NAMALWA (cell line): ENCODE measurements at regions not wholly inside any gene's neighbourhood (a gene's known extent, or its start where the extent isn't known, plus 50 kb on each side); places are given as distances from the start of the nearest gene placed in this dataset.

Experiments
- DNase-seq: peaks from one replicate; pipeline ENCODE4 v3.0.0-alpha.2; 2015; ENCODE audit warnings: low spot score

DNA sequence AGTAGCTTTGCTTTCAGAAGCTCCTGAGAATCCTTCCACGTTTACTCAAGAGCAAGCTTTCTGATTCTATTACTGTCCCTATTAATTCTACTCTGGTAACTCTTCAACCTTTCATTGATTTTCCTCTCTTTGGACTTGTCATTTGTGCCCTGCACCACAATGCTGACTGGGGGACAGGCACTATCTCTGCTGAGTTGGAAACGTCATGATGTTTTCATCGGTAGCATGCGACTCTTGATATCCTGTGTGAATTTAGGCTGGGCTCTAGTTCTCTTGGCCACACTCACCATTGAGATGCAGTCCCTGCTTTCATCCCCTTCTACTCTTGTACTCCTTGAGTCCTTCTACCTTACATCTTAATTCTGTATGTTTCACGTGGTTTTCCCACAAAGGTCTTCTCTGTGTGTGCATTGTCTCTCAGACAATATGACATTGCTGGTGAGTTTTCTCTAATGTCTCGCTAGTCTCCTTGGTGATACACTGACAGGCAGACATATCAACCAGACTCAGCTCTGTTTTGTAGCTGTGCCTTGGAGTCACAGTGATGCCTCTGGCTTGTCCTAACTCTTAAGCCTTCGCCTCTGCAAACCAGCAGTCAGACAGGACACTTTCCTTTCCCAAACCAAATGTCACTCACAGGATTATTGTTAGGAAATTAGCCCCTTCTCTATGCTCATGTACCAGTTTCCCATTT, 223.6 kb upstream of the ADGRL2 start:
- DNase-seq = no peak

- DNase-seq = no peak
These were observed 226.3 kb upstream of the ADGRL2 start for GRCh38 chr1:81574408-81574807.

DNA sequence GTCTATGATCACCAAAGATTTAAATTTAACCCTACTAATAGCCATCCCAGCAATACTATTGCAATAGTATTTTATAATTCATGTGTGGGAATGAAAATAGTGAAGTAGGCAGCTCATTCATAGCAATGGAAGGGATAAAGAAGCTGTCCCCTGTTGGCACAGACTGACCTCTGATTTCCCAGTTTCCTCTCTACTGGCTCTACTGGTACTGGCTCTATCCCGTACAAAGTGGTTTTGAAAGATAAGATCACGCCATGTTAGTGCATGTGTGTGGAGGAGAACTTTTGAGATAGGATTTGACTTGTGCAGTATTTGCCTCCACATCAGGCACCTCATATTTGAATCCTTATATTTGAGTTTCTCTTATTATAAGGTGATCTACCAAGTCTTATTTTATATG, 227.3 kb upstream of the ADGRL2 start:
- DNase-seq = no peak

GRCh38 chr1:81571946-81572345, 228.8 kb upstream of the ADGRL2 start:
- DNase-seq = no peak

- no peak for DNase-seq
These were observed 231.0 kb upstream of the ADGRL2 start for GRCh38 chr1:81569761-81570160.

- no peak for DNase-seq
These were observed 237.1 kb upstream of the ADGRL2 start for GRCh38 chr1:81563632-81564031.

- DNase-seq = no peak
These were observed 237.8 kb upstream of the ADGRL2 start for GRCh38 chr1:81562934-81563333.

DNA sequence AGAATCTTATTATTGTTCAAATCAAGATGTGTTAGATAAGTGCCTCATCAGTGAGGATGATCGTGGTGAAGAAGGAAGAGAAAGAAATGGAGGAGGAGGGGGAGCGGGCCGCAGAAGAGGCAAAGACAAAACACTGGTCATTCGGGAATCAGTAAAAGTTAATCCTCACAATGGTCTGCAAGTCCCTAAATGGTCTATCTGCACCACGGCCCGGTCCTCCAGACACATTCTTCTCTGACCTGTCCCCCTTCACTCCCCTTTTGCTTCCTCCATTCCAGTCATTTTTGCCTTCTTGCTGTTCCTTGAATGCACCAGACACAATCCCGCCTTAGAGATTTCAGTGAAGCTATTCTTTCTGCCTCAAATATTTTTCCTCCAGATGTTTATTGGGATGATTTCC, 240.1 kb upstream of the ADGRL2 start:
- no peak for DNase-seq

DNA sequence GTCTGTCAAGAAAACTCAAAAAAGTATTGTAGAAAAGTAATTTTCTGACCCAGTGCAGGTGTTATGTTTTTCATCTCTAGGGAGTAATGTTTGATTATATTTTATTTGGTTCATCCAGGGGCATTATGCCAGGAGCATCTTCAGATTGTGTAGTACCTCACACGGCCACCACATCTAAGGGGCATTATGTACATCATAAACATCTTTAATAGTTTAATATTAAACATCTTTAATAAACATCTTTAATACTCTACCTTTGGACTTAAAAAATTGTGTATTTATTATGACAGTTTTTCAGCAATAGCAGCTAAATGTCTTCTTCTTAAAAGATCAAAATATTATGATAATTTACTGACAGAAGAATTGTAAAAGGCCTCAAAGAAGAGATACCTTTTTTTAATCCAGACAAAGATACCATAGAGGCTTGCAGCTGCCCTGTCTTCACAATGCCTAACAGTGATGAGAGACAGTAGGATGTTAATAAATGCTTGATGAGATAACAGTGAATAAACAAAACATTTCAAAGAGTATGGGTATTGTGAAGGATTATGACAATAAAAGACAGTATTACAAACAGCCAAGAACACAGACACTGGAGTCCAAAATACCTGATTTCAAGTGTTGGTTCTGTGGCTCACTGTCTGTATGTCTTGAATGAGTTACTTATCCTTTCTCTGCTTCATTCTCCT, 240.9 kb upstream of the ADGRL2 start:
- peak; percentile 28 for DNase-seq

GRCh38 chr1:81558291-81559076, 242.2 kb upstream of the ADGRL2 start:
- no peak for DNase-seq

DNA sequence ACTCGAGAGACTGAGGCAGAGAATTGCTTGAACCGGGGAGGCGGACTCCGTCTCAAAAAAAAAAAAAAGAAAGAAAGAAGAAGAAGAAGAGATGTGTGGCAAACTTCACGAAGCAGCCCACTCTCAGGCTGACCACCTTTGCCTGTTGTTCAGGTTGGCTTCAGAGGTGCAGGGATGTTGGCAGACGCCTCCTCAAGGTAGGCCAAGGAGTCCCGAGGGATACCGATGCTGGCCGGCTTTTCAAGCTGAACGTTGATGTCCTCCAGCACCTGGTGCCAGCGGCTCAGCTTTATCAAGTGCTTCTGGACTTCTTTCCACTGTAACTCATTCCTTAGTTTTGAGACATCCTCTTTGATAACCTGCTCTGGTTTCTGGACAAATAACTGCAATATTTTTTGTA, 243.8 kb upstream of the ADGRL2 start:
- no peak for DNase-seq

DNA sequence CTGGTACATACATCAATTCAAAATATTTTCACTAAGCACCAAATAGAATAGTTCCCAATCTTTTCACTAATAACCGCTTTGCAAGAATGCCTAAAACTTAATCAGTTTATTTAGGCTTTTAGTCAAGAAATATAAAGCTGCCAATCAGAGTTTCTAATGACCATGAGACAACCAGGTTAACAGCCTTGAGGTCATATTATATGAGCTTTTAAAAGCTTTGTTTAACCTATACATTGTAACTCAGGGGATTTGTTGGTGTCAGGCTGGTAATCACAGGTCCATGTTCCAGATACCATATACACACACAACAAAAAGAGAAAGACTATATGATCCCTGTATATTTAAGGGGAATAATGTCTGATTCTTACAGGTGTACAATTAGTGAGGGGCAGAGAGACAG, 246.2 kb upstream of the ADGRL2 start:
- no peak for DNase-seq

DNA sequence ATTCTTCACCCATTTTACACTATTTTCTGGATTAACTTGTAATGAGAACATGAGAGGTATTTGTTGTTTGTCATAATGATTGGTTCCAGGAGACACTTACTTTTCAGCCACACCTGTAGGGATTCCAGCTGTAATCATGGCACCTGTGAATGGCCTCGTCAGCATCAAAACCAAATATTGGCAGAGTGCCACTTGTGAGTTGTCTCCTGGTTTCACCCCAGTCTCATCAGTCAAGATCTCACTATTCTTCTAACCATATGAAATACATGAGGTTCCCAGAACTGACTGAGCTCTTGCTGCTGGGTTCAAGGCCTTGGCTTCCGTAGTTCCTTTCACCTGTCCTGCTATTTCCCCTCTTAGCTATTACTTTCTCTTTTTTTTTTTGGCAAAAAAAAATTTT, 246.6 kb upstream of the ADGRL2 start:
- no peak for DNase-seq

DNA sequence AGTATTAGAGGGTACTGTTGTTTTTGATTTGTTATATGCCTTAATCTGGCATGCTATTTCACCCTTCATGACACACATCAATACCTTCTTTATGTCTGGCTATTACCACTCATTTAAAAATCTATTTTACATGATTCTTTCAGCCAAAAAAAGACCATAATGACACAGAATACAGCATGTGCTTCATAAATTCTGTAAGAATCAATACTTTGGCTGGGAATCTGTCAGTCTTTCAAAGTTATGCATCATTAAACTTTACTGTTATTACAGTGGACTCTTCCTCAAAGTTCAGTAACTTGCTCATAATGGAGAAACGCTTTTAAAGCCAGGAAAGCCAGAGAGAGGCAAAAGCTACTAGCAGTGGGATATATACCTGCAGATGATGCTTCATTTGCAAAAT, 247.2 kb upstream of the ADGRL2 start:
- no peak for DNase-seq

DNA sequence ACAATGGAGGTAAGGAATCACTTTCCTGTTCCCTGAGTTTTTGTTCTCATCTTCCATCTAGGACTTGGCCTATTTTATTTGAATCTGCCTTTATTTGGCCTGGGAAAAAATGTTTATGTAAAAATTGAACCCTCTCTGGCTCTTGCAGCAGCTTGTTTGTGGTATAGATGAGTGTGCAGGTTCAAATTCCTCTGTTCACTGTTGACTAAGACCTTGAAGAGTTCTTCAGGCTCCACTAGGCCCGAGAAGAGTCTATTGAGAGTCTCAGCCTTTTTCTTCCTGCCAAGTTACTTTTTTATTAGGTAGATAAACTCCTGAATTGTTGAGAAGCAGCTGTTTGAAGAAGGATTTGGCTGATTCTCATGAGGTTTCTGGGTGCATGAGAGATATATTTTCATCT, 248.8 kb upstream of the ADGRL2 start:
- no peak for DNase-seq

GRCh38 chr1:81550753-81551152, 250.0 kb upstream of the ADGRL2 start:
- no peak for DNase-seq

DNA sequence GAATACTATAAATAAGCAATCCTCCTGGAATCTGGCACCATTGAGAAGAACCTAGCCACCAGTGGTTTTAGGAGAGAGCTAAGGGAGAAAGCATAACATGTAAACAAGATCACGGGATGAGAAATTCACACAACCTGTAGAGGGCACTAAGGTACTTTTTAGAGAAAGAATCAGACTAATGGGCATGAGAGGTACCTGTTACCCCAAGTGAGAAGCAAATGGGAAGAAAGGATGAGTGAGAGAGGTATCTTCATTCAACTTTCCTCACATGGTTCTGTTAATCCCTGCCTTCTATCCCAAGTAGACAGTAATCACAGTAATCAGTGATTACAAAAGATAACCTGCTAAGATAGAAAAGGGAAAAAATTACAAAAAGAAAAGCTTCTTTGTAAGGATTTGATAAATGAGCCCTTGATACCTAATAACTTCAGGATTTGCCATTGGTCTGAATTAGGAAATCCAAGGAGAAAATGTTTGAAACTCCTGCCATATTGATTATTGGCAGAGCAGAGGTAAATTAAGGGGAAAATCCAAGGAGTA, 251.1 kb upstream of the ADGRL2 start:
- DNase-seq = peak; percentile 74

DNA sequence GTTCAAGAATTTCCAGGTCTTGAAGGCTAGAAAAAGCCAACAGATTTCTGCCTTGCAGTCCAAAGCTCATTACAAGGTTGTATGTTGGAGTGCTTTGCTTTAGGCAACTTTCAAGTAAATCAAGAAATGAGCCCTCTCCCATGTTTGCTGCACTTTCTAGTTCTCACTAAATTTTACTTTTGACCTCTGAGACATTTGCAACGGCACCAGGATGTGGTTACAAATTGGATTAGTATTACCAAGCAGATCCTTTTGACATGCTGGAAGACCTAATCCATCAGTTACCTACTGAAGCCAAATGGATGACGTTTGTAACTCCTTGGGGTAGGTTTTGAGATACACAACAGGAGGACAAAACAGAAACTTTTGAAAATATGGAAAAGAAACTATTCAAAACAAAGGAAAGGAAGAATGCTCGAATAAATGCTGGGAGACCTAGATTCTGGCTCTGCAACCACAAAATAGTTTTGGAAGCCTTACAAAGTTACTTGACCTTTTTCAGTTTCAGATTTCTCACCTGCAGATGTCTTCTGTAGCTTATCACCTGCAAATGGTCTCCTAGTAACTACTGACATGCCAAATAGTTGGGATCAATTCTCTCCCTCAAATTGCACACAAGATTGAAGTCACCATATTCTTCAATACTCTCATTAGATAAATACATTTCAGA, 251.7 kb upstream of the ADGRL2 start:
- DNase-seq = peak; percentile 9

- DNase-seq = no peak
These were observed 252.8 kb upstream of the ADGRL2 start for GRCh38 chr1:81547912-81548303.

GRCh38 chr1:81547261-81547911, 253.3 kb upstream of the ADGRL2 start:
- no peak for DNase-seq

DNA sequence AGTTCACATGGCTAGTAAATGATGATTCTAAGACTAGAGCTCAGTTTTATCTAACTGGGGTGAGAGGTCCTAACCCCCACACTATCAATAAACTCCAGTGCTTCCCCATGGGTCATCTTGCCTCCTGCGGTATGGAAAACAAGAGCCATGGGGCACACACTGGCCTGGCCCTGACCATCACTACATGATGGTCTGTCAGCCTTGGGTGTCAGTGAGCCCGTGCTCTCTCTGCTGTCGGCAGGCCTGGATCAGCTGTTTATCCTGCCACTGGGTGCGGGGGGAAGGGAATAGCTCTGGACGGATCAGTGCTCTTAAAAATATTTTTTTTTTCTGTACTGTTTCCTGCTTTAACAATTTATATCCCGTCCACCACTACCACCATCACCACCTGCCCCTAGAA, 255.0 kb upstream of the ADGRL2 start:
- no peak for DNase-seq

- no peak for DNase-seq
These were observed 257.0 kb upstream of the ADGRL2 start for GRCh38 chr1:81543764-81544163.
